ENCODE measurements at regions not wholly inside any gene's neighbourhood (a gene's known extent, or its start where the extent isn't known, plus 50 kb on each side); places are given as distances from the start of the nearest gene placed in this dataset.

DNA sequence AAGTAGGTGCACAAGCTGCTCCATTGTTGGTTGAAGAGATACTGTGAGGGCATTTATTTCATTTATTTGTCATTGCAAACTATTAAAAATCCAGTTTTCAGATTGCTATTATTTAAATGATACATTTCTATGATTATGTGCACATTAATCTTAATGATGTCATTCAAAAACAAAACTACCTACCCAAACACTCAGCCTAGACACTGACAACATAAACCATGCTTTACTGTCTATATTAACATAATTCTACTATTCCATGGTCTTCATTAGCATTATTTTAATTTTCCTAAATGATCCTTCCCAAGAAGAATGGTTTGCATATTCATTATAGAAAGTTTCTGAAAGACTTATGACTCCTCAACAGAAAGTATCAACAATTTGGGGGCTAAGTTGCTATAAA, 813.0 kb upstream of the SLITRK5 start:
- TF ChIP-seq CTCF (IDR thresholded peaks at IDR 0.05), result no peak
- no peak for TF ChIP-seq ATF3 (CRISPR knock-in tag; conservative IDR thresholded peaks at IDR 0.05)
- no peak for TF ChIP-seq ZMAT4 (CRISPR knock-in tag; IDR thresholded peaks at IDR 0.05)
- TF ChIP-seq USF1 (CRISPR knock-in tag; IDR thresholded peaks at IDR 0.05), result no peak
- no peak for TF ChIP-seq ELF4 (CRISPR knock-in tag; IDR thresholded peaks at IDR 0.05; ENCODE audit: low read depth)
- no peak for TF ChIP-seq MYBL2 (CRISPR knock-in tag; IDR thresholded peaks at IDR 0.05)
- TF ChIP-seq, protein P1, sequence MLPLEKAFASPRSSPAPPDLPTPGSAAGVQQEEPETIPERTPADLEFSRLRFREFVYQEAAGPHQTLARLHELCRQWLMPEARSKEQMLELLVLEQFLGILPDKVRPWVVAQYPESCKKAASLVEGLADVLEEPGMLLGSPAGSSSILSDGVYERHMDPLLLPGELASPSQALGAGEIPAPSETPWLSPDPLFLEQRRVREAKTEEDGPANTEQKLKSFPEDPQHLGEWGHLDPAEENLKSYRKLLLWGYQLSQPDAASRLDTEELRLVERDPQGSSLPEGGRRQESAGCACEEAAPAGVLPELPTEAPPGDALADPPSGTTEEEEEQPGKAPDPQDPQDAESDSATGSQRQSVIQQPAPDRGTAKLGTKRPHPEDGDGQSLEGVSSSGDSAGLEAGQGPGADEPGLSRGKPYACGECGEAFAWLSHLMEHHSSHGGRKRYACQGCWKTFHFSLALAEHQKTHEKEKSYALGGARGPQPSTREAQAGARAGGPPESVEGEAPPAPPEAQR (CRISPR knock-in tag; IDR thresholded peaks at IDR 0.05), result no peak
- no peak for TF ChIP-seq FOXJ3 (CRISPR knock-in tag; IDR thresholded peaks at IDR 0.05; ENCODE audit: borderline replicate concordance)
- TF ChIP-seq, protein P2, sequence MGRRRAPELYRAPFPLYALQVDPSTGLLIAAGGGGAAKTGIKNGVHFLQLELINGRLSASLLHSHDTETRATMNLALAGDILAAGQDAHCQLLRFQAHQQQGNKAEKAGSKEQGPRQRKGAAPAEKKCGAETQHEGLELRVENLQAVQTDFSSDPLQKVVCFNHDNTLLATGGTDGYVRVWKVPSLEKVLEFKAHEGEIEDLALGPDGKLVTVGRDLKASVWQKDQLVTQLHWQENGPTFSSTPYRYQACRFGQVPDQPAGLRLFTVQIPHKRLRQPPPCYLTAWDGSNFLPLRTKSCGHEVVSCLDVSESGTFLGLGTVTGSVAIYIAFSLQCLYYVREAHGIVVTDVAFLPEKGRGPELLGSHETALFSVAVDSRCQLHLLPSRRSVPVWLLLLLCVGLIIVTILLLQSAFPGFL (CRISPR knock-in tag; IDR thresholded peaks at IDR 0.05; ENCODE audit: borderline replicate concordance), result no peak

Measured in WTC11 (cell line).